Karpas-422 (cell line): ENCODE measurements at regions not wholly inside any gene's neighbourhood (a gene's known extent, or its start where the extent isn't known, plus 50 kb on each side); places are given as distances from the start of the nearest gene placed in this dataset.
"Not testable (repeated sequence)": the region's sequence is repeated elsewhere in the genome, so short reads cannot be mapped to it uniquely, and the experiment has no call there.

Experiments used
- DNase-seq: peaks from one replicate; pipeline ENCODE4 v3.0.0-alpha.2; 2015
- H2AFZ ChIP-seq: fragments of 200-600 bp; sonication (generic); 2 replicates; pipeline ENCODE4 v1.6.1; 2014; ENCODE audit warnings: antibody characterized with exemption, low read length, mixed read lengths
- H3K27ac ChIP-seq: fragments of 200-600 bp; sonication (generic); 2 replicates; pipeline ENCODE4 v1.5.1; 2014; ENCODE audit warnings: mild to moderate bottlenecking, low read length, moderate library complexity
- H3K27me3 ChIP-seq: fragments of 200-600 bp; sonication (generic); 2 replicates; pipeline ENCODE4 v1.6.1; 2014; ENCODE audit warnings: low read length, mixed read lengths
- H3K36me3 ChIP-seq: fragments of 200-600 bp; sonication (generic); 2 replicates; pipeline ENCODE4 v1.6.1; 2014; ENCODE audit warnings: low read length, mixed read lengths; ENCODE audit not compliant: insufficient read depth
- H3K4me1 ChIP-seq: fragments of 200-600 bp; sonication (generic); 2 replicates; pipeline ENCODE4 v1.6.1; 2014; ENCODE audit warnings: mild to moderate bottlenecking, low read length, mixed read lengths
- H3K4me2 ChIP-seq: fragments of 200-600 bp; sonication (generic); 2 replicates; pipeline ENCODE4 v1.6.1; 2014; ENCODE audit warnings: low read length, low read depth, mild to moderate bottlenecking; ENCODE audit not compliant: poor library complexity, severe bottlenecking
- H3K4me3 ChIP-seq: fragments of 200-600 bp; sonication (generic); 2 replicates; pipeline ENCODE4 v1.5.1; 2014; ENCODE audit warnings: mild to moderate bottlenecking, antibody characterized with exemption, low read length, mixed read lengths
- H3K79me2 ChIP-seq: fragments of 200-600 bp; sonication (generic); 2 replicates; pipeline ENCODE4 v1.6.1; 2014; ENCODE audit warnings: mild to moderate bottlenecking, low read length, mixed read lengths
- H3K9ac ChIP-seq: fragments of 200-600 bp; sonication (generic); 2 replicates; pipeline ENCODE4 v1.6.0; 2014; ENCODE audit warnings: low read length
- H3K9me2 ChIP-seq: fragments of 200-600 bp; sonication (generic), shearing (Covaris generic); replicated peaks from 2 replicates; pipeline ENCODE4 v1.6.0; 2014; ENCODE audit warnings: mild to moderate bottlenecking, low read length, moderate library complexity; ENCODE audit not compliant: insufficient read depth
- H3K9me3 ChIP-seq: fragments of 300-700, 200-600 bp; sonication (generic); 2 replicates; pipeline ENCODE4 v1.6.1; 2014; ENCODE audit warnings: low read length, mixed read lengths
- H4K20me1 ChIP-seq: fragments of 200-600 bp; sonication (generic); 2 replicates; pipeline ENCODE4 v1.6.1; 2014; ENCODE audit warnings: mild to moderate bottlenecking, antibody characterized with exemption, low read length, low read depth; ENCODE audit not compliant: insufficient read depth

GRCh38 chr7:146057958-146058357, 58.6 kb upstream of the CNTNAP2 start:
- Histone ChIP-seq H3K79me2 (no peaks in the 10 kb centered on the region), H3K4me1 (no peaks in the 10 kb centered on the region), H3K36me3 (no peaks in the 10 kb centered on the region), H4K20me1 (no peaks in the 10 kb centered on the region), H3K4me3 (no peak overlapping the region), H3K27ac (no peak overlapping the region), H3K9me2 (no peaks in the 10 kb centered on the region), H2AFZ (no peak overlapping the region), H3K9me3 (peaks cover 29% of the 10 kb centered on the region), H3K4me2 (no peak overlapping the region), H3K9ac (no peak overlapping the region), H3K27me3 (no peaks in the 10 kb centered on the region)
- DNase-seq = no peak

GRCh38 chr7:146054909-146055308, 61.7 kb upstream of the CNTNAP2 start:
- Histone ChIP-seq H3K79me2 (no peaks in the 10 kb centered on the region), H3K9ac (no peak overlapping the region), H3K27ac (no peak overlapping the region), H3K4me2 (no peak overlapping the region), H3K9me3 (peaks cover 25% of the 10 kb centered on the region), H2AFZ (no peak overlapping the region), H3K27me3 (no peaks in the 10 kb centered on the region), H4K20me1 (no peaks in the 10 kb centered on the region), H3K9me2 (no peaks in the 10 kb centered on the region), H3K4me3 (no peak overlapping the region), H3K4me1 (no peaks in the 10 kb centered on the region), H3K36me3 (no peaks in the 10 kb centered on the region)
- DNase-seq = no peak

DNA sequence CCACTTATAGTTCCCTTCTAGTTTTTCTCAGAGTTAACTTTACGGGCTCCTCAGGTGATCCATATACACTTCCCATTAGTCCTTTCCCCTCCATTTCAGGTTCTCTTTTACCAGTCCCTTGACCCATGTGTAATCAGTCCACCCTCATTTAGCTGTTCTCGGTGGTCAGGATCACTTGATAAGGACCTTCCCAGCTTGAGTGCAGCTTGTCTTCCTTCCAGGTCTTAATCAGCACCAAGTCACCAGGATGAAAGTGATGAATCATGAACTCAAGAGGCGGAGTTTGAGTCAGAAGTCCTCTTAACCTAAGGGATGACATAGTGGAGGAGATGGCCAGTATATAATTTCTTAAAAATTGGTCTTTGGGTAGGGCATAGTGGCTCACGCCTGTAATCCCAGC, 63.1 kb upstream of the CNTNAP2 start:
- H2AFZ ChIP-seq = no peak overlapping the region
- no peak overlapping the region for H3K27ac ChIP-seq
- H3K4me2 ChIP-seq = no peak overlapping the region
- peaks cover 20% of the 10 kb centered on the region for H3K9me3 ChIP-seq
- H3K9me2 ChIP-seq = no peaks in the 10 kb centered on the region
- no peak overlapping the region for H3K9ac ChIP-seq
- no peaks in the 10 kb centered on the region for H4K20me1 ChIP-seq
- no peaks in the 10 kb centered on the region for H3K27me3 ChIP-seq
- H3K36me3 ChIP-seq = no peaks in the 10 kb centered on the region
- H3K4me1 ChIP-seq = no peaks in the 10 kb centered on the region
- H3K79me2 ChIP-seq = no peaks in the 10 kb centered on the region
- no peak overlapping the region for H3K4me3 ChIP-seq
- DNase-seq = no peak

- H4K20me1 ChIP-seq, H3K9me2 ChIP-seq, DNase-seq, H2AFZ ChIP-seq, H3K9me3 ChIP-seq, H3K4me3 ChIP-seq, H3K27ac ChIP-seq, H3K9ac ChIP-seq, H3K36me3 ChIP-seq, H3K79me2 ChIP-seq, H3K4me2 ChIP-seq, H3K4me1 ChIP-seq, H3K27me3 ChIP-seq: not testable (repeated sequence)
Measured at GRCh38 chr7:146043310-146043709, 73.3 kb upstream of the CNTNAP2 start.

DNA sequence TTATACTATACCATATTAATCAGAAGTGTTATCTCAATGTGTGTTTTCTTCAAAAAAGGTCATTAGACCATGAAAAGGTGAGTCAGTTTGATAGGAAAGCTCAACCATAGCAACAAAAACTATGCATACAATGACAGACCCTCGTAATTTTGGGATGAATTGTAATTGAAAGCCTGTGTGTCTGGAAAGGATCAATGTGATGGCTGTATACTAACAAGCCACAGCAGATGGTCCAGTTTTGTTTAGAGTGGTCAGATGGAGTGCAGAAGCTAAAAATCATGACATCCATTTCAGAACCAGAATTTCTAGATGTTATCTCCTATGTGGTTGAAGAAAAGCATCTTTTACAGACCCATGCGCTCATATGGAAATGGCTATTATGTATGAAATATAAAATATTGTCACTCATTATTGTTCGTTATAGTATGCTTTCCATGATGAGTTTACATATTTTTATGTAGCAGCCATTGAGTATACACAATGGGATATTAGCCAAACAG, 88.3 kb upstream of the CNTNAP2 start:
- no peak for DNase-seq
- no peak overlapping the region for H3K27ac ChIP-seq
- no peaks in the 10 kb centered on the region for H3K36me3 ChIP-seq
- H3K4me3 ChIP-seq = no peak overlapping the region
- H4K20me1 ChIP-seq = no peaks in the 10 kb centered on the region
- H3K9me2 ChIP-seq = 0 out of 2 replicates have a peak, but pooled peaks cover 4% of the 10 kb centered on the region
- H3K4me1 ChIP-seq = no peaks in the 10 kb centered on the region
- peaks cover 19% of the 10 kb centered on the region for H3K9me3 ChIP-seq
- H2AFZ ChIP-seq = no peak overlapping the region
- H3K79me2 ChIP-seq = no peaks in the 10 kb centered on the region
- H3K4me2 ChIP-seq = no peak overlapping the region
- H3K27me3 ChIP-seq = no peaks in the 10 kb centered on the region
- no peak overlapping the region for H3K9ac ChIP-seq

DNA sequence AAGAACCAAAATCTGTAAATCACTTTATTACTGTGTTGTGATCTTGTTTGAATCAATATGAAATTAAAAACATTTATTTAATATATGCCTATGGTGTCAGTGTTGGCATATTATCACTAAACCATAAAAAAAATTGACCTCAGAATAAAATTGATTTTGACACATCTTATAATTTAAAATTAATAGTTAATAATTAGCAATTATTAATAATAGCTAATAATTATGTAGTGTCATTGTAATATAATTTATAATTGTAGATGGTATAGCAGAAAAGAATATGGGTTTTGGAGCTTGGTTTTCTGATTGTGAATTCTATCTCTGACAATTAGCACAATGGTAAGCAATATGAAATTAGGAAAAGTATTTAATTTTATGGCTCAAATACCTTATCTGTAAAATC, 89.4 kb upstream of the CNTNAP2 start:
- DNase-seq = no peak
- no peak overlapping the region for H3K27ac ChIP-seq
- H4K20me1 ChIP-seq = no peaks in the 10 kb centered on the region
- no peak overlapping the region for H3K9ac ChIP-seq
- 0 out of 2 replicates have a peak, but pooled peaks cover 4% of the 10 kb centered on the region for H3K9me2 ChIP-seq
- no peak overlapping the region for H2AFZ ChIP-seq
- no peaks in the 10 kb centered on the region for H3K36me3 ChIP-seq
- H3K27me3 ChIP-seq = no peaks in the 10 kb centered on the region
- H3K4me2 ChIP-seq = no peak overlapping the region
- H3K9me3 ChIP-seq = peaks cover 22% of the 10 kb centered on the region
- no peaks in the 10 kb centered on the region for H3K4me1 ChIP-seq
- no peaks in the 10 kb centered on the region for H3K79me2 ChIP-seq
- no peak overlapping the region for H3K4me3 ChIP-seq

DNA sequence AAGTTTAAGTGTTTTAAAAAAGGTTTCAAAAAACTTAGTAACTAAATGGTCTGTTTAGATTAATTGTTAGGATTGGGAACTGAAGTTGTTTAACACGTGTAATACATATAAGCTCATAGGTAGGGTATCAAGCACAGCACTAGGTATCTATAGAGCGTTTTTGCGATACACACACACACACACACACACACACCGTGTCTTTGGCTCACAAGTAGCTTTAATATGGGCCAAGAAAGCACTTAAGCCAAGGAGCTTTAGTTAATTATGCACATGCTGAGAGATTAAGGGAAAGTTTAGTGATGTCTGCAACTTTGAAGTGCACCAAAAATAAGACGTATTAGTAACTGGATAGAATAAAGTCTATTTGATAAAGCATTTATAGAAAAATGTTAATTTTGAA, 93.8 kb upstream of the CNTNAP2 start:
- Histone ChIP-seq H3K9me3 (peaks cover 18% of the 10 kb centered on the region), H3K9ac (no peak overlapping the region), H2AFZ (no peak overlapping the region), H3K4me1 (no peaks in the 10 kb centered on the region), H3K27ac (no peak overlapping the region), H3K36me3 (no peaks in the 10 kb centered on the region), H3K27me3 (no peaks in the 10 kb centered on the region), H3K9me2 (0 out of 2 replicates have a peak, but pooled peaks cover 4% of the 10 kb centered on the region), H4K20me1 (no peaks in the 10 kb centered on the region), H3K4me3 (no peak overlapping the region), H3K79me2 (no peaks in the 10 kb centered on the region), H3K4me2 (no peak overlapping the region)
- DNase-seq = no peak

DNA sequence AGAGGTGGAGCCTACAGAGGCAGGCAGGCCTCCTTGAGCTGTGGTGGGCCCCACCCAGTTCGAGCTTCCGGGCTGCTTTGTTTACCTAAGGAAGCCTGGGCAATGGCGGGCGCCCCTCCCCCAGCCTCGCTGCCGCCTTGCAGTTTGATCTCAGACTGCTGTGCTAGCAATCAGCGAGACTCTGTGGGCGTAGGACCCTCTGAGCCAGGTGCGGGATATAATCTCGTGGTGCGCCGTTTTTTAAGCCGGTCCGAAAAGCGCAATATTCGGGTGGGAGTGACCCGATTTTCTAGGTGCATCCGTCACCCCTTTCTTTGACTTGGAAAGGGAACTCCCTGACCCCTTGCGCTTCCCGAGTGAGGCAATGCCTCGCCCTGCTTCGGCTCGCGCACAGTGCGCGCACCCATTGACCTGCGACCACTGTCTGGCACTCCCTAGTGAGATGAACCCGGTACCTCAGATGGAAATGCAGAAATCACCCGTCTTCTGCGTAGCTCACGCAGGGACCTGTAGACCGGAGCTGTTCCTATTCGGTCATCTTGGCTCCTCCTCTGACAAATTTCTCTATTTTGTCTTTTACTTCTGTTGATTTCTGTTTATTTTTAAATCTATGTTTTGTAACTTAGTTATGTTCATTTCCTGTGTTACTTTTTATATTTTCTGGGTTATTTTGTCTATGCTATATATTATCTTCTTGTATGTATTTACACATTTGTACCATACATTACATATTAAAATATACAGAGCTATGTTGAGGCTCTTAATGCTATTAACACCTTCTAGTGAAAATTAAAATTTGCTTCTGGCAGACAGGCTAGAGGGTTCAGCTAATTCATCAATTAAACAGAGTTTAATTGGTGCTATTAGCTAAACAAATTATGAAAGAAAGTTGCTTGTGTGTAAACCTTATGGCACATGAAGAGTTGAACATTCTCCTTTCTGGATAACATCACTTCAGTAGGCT, 97.3 kb upstream of the CNTNAP2 start:
- H3K9me2 ChIP-seq, H2AFZ ChIP-seq, H3K36me3 ChIP-seq, H3K4me2 ChIP-seq, H3K9me3 ChIP-seq, H3K9ac ChIP-seq, H4K20me1 ChIP-seq, H3K27me3 ChIP-seq, DNase-seq, H3K27ac ChIP-seq, H3K79me2 ChIP-seq, H3K4me3 ChIP-seq, H3K4me1 ChIP-seq: not testable (repeated sequence)
